Karpas-422 (cell line): ENCODE measurements at regions not wholly inside any gene's neighbourhood (a gene's known extent, or its start where the extent isn't known, plus 50 kb on each side); places are given as distances from the start of the nearest gene placed in this dataset.

ENCODE experiments used
- DNase-seq: peaks from one replicate; pipeline ENCODE4 v3.0.0-alpha.2; 2015
- H2AFZ ChIP-seq: fragments of 200-600 bp; sonication (generic); 2 replicates; pipeline ENCODE4 v1.6.1; 2014; ENCODE audit warnings: antibody characterized with exemption, low read length, mixed read lengths
- H3K27ac ChIP-seq: fragments of 200-600 bp; sonication (generic); 2 replicates; pipeline ENCODE4 v1.5.1; 2014; ENCODE audit warnings: mild to moderate bottlenecking, low read length, moderate library complexity
- H3K27me3 ChIP-seq: fragments of 200-600 bp; sonication (generic); 2 replicates; pipeline ENCODE4 v1.6.1; 2014; ENCODE audit warnings: low read length, mixed read lengths
- H3K36me3 ChIP-seq: fragments of 200-600 bp; sonication (generic); 2 replicates; pipeline ENCODE4 v1.6.1; 2014; ENCODE audit warnings: low read length, mixed read lengths; ENCODE audit not compliant: insufficient read depth
- H3K4me1 ChIP-seq: fragments of 200-600 bp; sonication (generic); 2 replicates; pipeline ENCODE4 v1.6.1; 2014; ENCODE audit warnings: mild to moderate bottlenecking, low read length, mixed read lengths
- H3K4me2 ChIP-seq: fragments of 200-600 bp; sonication (generic); 2 replicates; pipeline ENCODE4 v1.6.1; 2014; ENCODE audit warnings: low read length, low read depth, mild to moderate bottlenecking; ENCODE audit not compliant: poor library complexity, severe bottlenecking
- H3K4me3 ChIP-seq: fragments of 200-600 bp; sonication (generic); 2 replicates; pipeline ENCODE4 v1.5.1; 2014; ENCODE audit warnings: mild to moderate bottlenecking, antibody characterized with exemption, low read length, mixed read lengths
- H3K79me2 ChIP-seq: fragments of 200-600 bp; sonication (generic); 2 replicates; pipeline ENCODE4 v1.6.1; 2014; ENCODE audit warnings: mild to moderate bottlenecking, low read length, mixed read lengths
- H3K9ac ChIP-seq: fragments of 200-600 bp; sonication (generic); 2 replicates; pipeline ENCODE4 v1.6.0; 2014; ENCODE audit warnings: low read length
- H3K9me2 ChIP-seq: fragments of 200-600 bp; sonication (generic), shearing (Covaris generic); replicated peaks from 2 replicates; pipeline ENCODE4 v1.6.0; 2014; ENCODE audit warnings: mild to moderate bottlenecking, low read length, moderate library complexity; ENCODE audit not compliant: insufficient read depth
- H3K9me3 ChIP-seq: fragments of 300-700, 200-600 bp; sonication (generic); 2 replicates; pipeline ENCODE4 v1.6.1; 2014; ENCODE audit warnings: low read length, mixed read lengths
- H4K20me1 ChIP-seq: fragments of 200-600 bp; sonication (generic); 2 replicates; pipeline ENCODE4 v1.6.1; 2014; ENCODE audit warnings: mild to moderate bottlenecking, antibody characterized with exemption, low read length, low read depth; ENCODE audit not compliant: insufficient read depth

DNA sequence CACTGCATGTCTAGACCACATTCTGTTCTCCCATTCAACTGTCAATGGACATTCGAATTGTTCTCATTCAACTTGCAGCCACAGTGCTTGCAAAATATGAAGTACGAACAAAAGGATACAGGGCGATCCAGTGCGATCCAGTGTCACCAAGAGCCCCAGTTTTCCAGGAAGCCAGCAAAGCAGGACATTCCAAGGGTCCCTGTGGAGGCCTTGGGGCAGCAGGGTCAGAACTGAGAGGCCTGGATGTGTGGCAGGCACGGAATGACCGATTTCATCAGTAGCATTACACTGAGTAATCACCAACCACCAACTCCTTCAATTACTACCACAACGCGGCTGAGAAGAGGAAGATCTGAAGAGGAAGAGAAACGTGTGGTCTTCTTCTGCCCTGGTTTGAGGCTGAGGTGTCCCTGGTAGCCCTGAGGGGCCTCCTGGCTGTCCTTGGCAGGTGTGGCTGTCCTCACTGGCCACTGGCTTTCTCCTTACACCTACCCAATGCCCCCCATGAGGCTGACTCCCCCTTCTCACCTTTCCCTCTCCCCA is 172.7 kb upstream of the FHL2 start:
- Histone ChIP-seq H3K36me3 (no peaks in the 10 kb centered on the region), H3K27me3 (no peaks in the 10 kb centered on the region), H3K27ac (no peak overlapping the region), H3K9me3 (no peaks in the 10 kb centered on the region), H3K4me2 (no peak overlapping the region), H3K9ac (no peak overlapping the region), H4K20me1 (no peaks in the 10 kb centered on the region), H3K4me3 (no peak overlapping the region), H2AFZ (no peak overlapping the region), H3K79me2 (no peaks in the 10 kb centered on the region), H3K4me1 (no peaks in the 10 kb centered on the region), H3K9me2 (no peaks in the 10 kb centered on the region)
- no peak for DNase-seq

- Histone ChIP-seq H3K9ac (no peak overlapping the region), H4K20me1 (no peaks in the 10 kb centered on the region), H3K79me2 (no peaks in the 10 kb centered on the region), H3K4me2 (no peak overlapping the region), H3K9me3 (no peaks in the 10 kb centered on the region), H2AFZ (no peak overlapping the region), H3K27me3 (no peaks in the 10 kb centered on the region), H3K36me3 (no peaks in the 10 kb centered on the region), H3K4me1 (no peaks in the 10 kb centered on the region), H3K27ac (no peak overlapping the region), H3K9me2 (no peaks in the 10 kb centered on the region), H3K4me3 (no peak overlapping the region)
- no peak for DNase-seq
Observed at GRCh38 chr2:105570757-105571156, 171.9 kb upstream of the FHL2 start.

DNA sequence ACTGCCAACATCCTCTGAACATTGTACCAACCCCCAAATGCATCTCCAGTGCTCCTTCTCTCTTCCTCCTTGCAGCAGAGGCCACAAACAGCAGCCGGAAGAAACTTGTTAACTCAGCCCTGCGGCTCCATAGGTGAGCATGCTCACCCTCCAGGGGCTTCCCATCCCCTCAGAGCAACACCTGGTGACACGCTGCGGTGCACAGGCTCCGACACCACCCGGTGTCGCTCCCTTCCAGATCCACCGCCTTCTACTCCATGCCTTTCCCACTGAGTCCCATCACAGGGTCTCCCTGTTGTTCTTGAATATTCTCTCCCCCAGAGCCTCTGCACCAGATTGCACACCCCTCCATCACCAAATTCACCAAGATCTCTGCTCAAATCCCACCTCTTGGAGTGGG is 171.5 kb upstream of the FHL2 start:
- H3K4me2 ChIP-seq, result no peak overlapping the region
- no peaks in the 10 kb centered on the region for H3K36me3 ChIP-seq
- no peak overlapping the region for H3K4me3 ChIP-seq
- H3K9ac ChIP-seq, result no peak overlapping the region
- no peak for DNase-seq
- no peaks in the 10 kb centered on the region for H3K9me2 ChIP-seq
- H3K79me2 ChIP-seq, result no peaks in the 10 kb centered on the region
- no peaks in the 10 kb centered on the region for H3K27me3 ChIP-seq
- H4K20me1 ChIP-seq, result no peaks in the 10 kb centered on the region
- no peak overlapping the region for H3K27ac ChIP-seq
- no peaks in the 10 kb centered on the region for H3K9me3 ChIP-seq
- H2AFZ ChIP-seq, result no peak overlapping the region
- H3K4me1 ChIP-seq, result no peaks in the 10 kb centered on the region

DNA sequence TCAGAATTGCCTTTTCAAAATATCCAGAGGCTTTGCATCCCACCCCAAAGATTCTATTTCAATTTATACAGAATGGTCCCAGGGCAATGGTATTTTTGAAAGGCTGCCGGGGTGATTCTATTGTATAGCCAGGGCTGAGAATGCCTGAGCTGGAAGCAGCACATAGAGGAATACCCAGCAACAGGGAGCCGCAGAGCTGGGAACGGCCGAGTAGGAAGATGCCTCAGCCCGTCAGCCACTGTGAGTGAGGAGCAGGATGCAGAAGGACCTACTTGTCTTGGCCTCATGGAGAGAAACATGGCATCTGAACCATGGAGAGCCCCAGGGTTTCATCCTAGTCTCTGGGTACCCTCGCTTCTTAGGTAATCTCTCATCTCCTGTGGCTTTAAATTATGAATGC is 170.8 kb upstream of the FHL2 start:
- Histone ChIP-seq H3K9me2 (no peaks in the 10 kb centered on the region), H3K9ac (no peak overlapping the region), H3K9me3 (no peaks in the 10 kb centered on the region), H3K4me2 (no peak overlapping the region), H4K20me1 (no peaks in the 10 kb centered on the region), H3K36me3 (no peaks in the 10 kb centered on the region), H3K4me1 (no peaks in the 10 kb centered on the region), H3K27ac (no peak overlapping the region), H3K27me3 (no peaks in the 10 kb centered on the region), H3K79me2 (no peaks in the 10 kb centered on the region), H3K4me3 (no peak overlapping the region), H2AFZ (no peak overlapping the region)
- DNase-seq, result no peak

GRCh38 chr2:105567996-105568494 is 169.2 kb upstream of the FHL2 start:
- no peaks in the 10 kb centered on the region for H3K9me2 ChIP-seq
- H3K27me3 ChIP-seq, result no peaks in the 10 kb centered on the region
- no peak overlapping the region for H3K4me3 ChIP-seq
- no peak overlapping the region for H2AFZ ChIP-seq
- H4K20me1 ChIP-seq, result no peaks in the 10 kb centered on the region
- DNase-seq, result no peak
- no peak overlapping the region for H3K27ac ChIP-seq
- H3K9ac ChIP-seq, result no peak overlapping the region
- H3K9me3 ChIP-seq, result no peaks in the 10 kb centered on the region
- no peaks in the 10 kb centered on the region for H3K79me2 ChIP-seq
- no peaks in the 10 kb centered on the region for H3K4me1 ChIP-seq
- no peak overlapping the region for H3K4me2 ChIP-seq
- no peaks in the 10 kb centered on the region for H3K36me3 ChIP-seq

DNA sequence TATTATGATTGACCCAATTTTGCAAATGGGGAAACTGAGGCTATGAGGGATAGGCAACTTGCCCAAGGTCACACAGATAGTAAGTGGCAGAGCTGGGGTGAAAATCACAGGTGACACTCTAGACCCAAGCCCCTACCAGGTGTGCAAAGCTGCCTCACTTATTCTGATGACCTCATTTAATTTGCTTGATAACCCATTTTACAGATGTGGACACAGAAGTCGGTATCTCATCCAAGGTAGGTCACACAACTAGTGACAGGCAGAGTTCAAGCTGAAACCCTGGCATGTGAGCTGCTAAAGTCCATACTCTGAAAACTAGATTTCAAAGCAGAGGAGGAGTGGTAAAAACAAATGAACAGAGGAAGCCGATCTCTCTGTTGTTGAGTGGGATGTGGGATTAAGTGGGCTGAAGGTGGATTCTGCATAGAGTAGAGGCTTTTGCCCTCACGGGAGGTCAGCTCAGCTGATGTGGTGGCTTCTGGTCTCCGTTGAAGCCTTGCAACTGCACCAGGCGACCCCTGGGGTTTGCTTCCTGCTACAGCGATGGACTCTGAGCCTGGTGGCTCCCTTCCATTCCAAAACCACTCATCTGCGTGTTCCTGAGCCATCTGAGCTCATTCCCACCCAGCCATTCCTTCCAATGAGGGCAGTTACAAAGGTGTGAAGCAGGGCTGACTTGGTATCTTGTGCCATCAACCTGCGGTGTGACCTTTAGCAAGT is 164.3 kb upstream of the FHL2 start:
- Histone ChIP-seq H3K27me3 (no peaks in the 10 kb centered on the region), H3K27ac (no peak overlapping the region), H3K4me3 (no peak overlapping the region), H2AFZ (no peak overlapping the region), H3K4me2 (no peak overlapping the region), H4K20me1 (no peaks in the 10 kb centered on the region), H3K36me3 (no peaks in the 10 kb centered on the region), H3K9me2 (no peaks in the 10 kb centered on the region), H3K4me1 (no peaks in the 10 kb centered on the region), H3K9me3 (no peaks in the 10 kb centered on the region), H3K9ac (no peak overlapping the region), H3K79me2 (no peaks in the 10 kb centered on the region)
- DNase-seq, result no peak

- H3K9me3 ChIP-seq, result no peaks in the 10 kb centered on the region
- no peak overlapping the region for H3K4me2 ChIP-seq
- no peak overlapping the region for H3K4me3 ChIP-seq
- H3K27me3 ChIP-seq, result no peaks in the 10 kb centered on the region
- no peak overlapping the region for H3K27ac ChIP-seq
- no peaks in the 10 kb centered on the region for H3K79me2 ChIP-seq
- no peaks in the 10 kb centered on the region for H3K9me2 ChIP-seq
- no peak overlapping the region for H3K9ac ChIP-seq
- no peaks in the 10 kb centered on the region for H3K4me1 ChIP-seq
- no peaks in the 10 kb centered on the region for H3K36me3 ChIP-seq
- no peak overlapping the region for H2AFZ ChIP-seq
- no peak for DNase-seq
- H4K20me1 ChIP-seq, result no peaks in the 10 kb centered on the region
Observed at GRCh38 chr2:105561401-105561800, 162.6 kb upstream of the FHL2 start.

- Histone ChIP-seq H3K9ac (no peak overlapping the region), H2AFZ (no peak overlapping the region), H3K79me2 (no peaks in the 10 kb centered on the region), H3K36me3 (no peaks in the 10 kb centered on the region), H3K4me3 (no peak overlapping the region), H3K4me1 (no peaks in the 10 kb centered on the region), H3K9me3 (no peaks in the 10 kb centered on the region), H3K4me2 (no peak overlapping the region), H3K27ac (no peak overlapping the region), H4K20me1 (no peaks in the 10 kb centered on the region), H3K27me3 (no peaks in the 10 kb centered on the region), H3K9me2 (no peaks in the 10 kb centered on the region)
- no peak for DNase-seq
Observed at GRCh38 chr2:105560157-105560556, 161.3 kb upstream of the FHL2 start.
